Right atrium auricular region (tissue), 2 donors: ENCODE measurements at regions not wholly inside any gene's neighbourhood (a gene's known extent, or its start where the extent isn't known, plus 50 kb on each side); places are given as distances from the start of the nearest gene placed in this dataset.

Experiments
- DNase-seq: peaks from one replicate; pipeline ENCODE4 v3.0.0-alpha.2; 2019; ENCODE audit warnings: low spot score
- H3K27ac ChIP-seq, 2 donors: fragments of 200-600 bp; sonication (generic); 1 replicate in 1 of 2; 2 replicates in 1 of 2; pipeline ENCODE4 v1.5.1; 2016 to 2019
- H3K27me3 ChIP-seq, 2 donors: fragments of 200-600 bp; sonication (generic); one replicate each; pipeline versions ENCODE4 v1.5.1 to v1.6.0; 2017 to 2019
- H3K36me3 ChIP-seq: fragments of 200-600 bp; sonication (generic); one replicate; pipeline ENCODE4 v1.5.1; 2016
- H3K4me1 ChIP-seq, 2 donors: fragments of 200-600 bp; sonication (generic); one replicate each; pipeline versions ENCODE4 v1.5.1 to v1.6.0; 2017 to 2019
- H3K4me3 ChIP-seq, 2 donors: fragments of 200-600 bp; sonication (generic); 1 replicate in 1 of 2; 2 replicates in 1 of 2; pipeline ENCODE4 v1.5.1; 2017 to 2019; ENCODE audit warnings: mild to moderate bottlenecking in 1 of 2, moderate library complexity in 1 of 2
- H3K9me3 ChIP-seq, 2 donors: fragments of 200-600 bp; sonication (generic); one replicate each; pipeline ENCODE4 v1.5.1; 2019
- TF ChIP-seq, protein P1 (sequence below), 2 donors: fragments of 200-600 bp; sonication (generic); IDR thresholded peaks; one replicate each; pipeline ENCODE4 v1.5.1; 2019; ENCODE audit warnings: antibody characterized with exemption in 2 of 2

DNA sequence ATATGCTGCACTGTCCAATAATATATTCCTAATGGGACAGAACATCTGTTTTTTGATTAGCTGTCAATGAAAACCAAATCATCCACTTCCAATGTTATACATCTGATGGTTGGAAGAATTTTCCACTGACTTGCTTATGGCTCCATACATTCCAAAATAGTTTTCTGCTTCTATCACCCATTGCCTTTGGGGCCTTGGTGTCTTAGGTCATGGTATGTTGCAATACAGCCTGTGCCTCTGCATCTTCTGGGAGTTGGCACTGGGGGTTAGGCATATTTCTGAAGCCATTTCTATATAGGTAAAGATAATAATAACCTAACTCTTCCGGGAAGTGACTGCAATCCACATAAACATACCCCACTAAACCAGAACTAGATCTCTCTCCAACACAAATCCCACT lies 53.2 kb upstream of the NR3C2 start:
- no peaks in the 10 kb centered on the region for H3K9me3 ChIP-seq

More for the DNA sequence above, 53.2 kb upstream of the NR3C2 start:
- Histone ChIP-seq H3K36me3 (no peaks in the 10 kb centered on the region), H3K4me3 (no peak overlapping the region), H3K27me3 (no peaks in the 10 kb centered on the region), H3K4me1 (no peaks in the 10 kb centered on the region), H3K27ac (no peak overlapping the region)
- TF ChIP-seq, protein P1, sequence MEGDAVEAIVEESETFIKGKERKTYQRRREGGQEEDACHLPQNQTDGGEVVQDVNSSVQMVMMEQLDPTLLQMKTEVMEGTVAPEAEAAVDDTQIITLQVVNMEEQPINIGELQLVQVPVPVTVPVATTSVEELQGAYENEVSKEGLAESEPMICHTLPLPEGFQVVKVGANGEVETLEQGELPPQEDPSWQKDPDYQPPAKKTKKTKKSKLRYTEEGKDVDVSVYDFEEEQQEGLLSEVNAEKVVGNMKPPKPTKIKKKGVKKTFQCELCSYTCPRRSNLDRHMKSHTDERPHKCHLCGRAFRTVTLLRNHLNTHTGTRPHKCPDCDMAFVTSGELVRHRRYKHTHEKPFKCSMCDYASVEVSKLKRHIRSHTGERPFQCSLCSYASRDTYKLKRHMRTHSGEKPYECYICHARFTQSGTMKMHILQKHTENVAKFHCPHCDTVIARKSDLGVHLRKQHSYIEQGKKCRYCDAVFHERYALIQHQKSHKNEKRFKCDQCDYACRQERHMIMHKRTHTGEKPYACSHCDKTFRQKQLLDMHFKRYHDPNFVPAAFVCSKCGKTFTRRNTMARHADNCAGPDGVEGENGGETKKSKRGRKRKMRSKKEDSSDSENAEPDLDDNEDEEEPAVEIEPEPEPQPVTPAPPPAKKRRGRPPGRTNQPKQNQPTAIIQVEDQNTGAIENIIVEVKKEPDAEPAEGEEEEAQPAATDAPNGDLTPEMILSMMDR (IDR thresholded peaks at IDR 0.05) = no peak
- no peak for DNase-seq
